OCI-LY1 (cell line): ENCODE measurements at regions not wholly inside any gene's neighbourhood (a gene's known extent, or its start where the extent isn't known, plus 50 kb on each side); places are given as distances from the start of the nearest gene placed in this dataset.

Experiments
- H2AFZ ChIP-seq: fragments of 200-600 bp; sonication (generic), shearing (Covaris generic); 2 replicates; pipeline ENCODE4 v1.6.0; 2014; ENCODE audit warnings: antibody characterized with exemption, mild to moderate bottlenecking, low read length
- H3F3A ChIP-seq: fragments of 200-600 bp; sonication (generic), shearing (Covaris generic); 2 replicates; pipeline ENCODE4 v1.6.0; 2014; ENCODE audit warnings: mild to moderate bottlenecking, antibody characterized with exemption, low read length, moderate library complexity; ENCODE audit not compliant: insufficient read depth
- H3K27ac ChIP-seq: fragments of 200-600 bp; sonication (generic); 2 replicates; pipeline ENCODE4 v1.5.1; 2014; ENCODE audit warnings: low read length, mixed run types, mild to moderate bottlenecking, low read depth; ENCODE audit not compliant: poor library complexity, severe bottlenecking
- H3K27me3 ChIP-seq: fragments of 200-600 bp; sonication (generic); 2 replicates; pipeline ENCODE4 v1.6.0; 2014; ENCODE audit warnings: antibody characterized with exemption, mild to moderate bottlenecking, low read length, moderate library complexity; ENCODE audit not compliant: insufficient read depth
- H3K36me3 ChIP-seq: fragments of 200-600 bp; sonication (generic); 2 replicates; pipeline ENCODE4 v1.6.1; 2014; ENCODE audit warnings: mild to moderate bottlenecking, antibody characterized with exemption, low read length, moderate library complexity, mixed read lengths; ENCODE audit not compliant: insufficient read depth
- H3K4me1 ChIP-seq: fragments of 200-600 bp; sonication (generic); 2 replicates; pipeline ENCODE4 v1.5.1; 2014; ENCODE audit warnings: mild to moderate bottlenecking, low read length, moderate library complexity; ENCODE audit not compliant: insufficient read depth, severe bottlenecking
- H3K4me2 ChIP-seq: fragments of 200-600 bp; sonication (generic), shearing (Covaris generic); 2 replicates; pipeline ENCODE4 v1.6.1; 2014; ENCODE audit warnings: low read length
- H3K4me3 ChIP-seq: fragments of 200-600 bp; sonication (generic); 2 replicates; pipeline ENCODE4 v1.5.1; 2014; ENCODE audit warnings: low read length, low read depth, mild to moderate bottlenecking, mixed read lengths; ENCODE audit not compliant: poor library complexity, severe bottlenecking
- H3K79me2 ChIP-seq: fragments of 200-600 bp; shearing (Covaris generic); 2 replicates; pipeline ENCODE4 v1.6.1; 2016; ENCODE audit warnings: mixed run types, low read length, mixed read lengths; ENCODE audit not compliant: insufficient read depth
- H3K9ac ChIP-seq: fragments of 200-600 bp; sonication (generic), shearing (Covaris generic); 2 replicates; pipeline ENCODE4 v1.6.1; 2014; ENCODE audit warnings: mild to moderate bottlenecking, low read length, mixed read lengths
- H3K9me2 ChIP-seq: fragments of 200-600 bp; sonication (generic), shearing (Covaris generic); 2 replicates; pipeline ENCODE4 v1.6.1; 2014; ENCODE audit warnings: low read depth, mild to moderate bottlenecking, low read length, mixed read lengths
- H3K9me3 ChIP-seq: fragments of 200-600 bp; shearing (Covaris generic); 2 replicates; pipeline ENCODE4 v1.6.1; 2014; ENCODE audit warnings: low read length, mixed read lengths
- H4K20me1 ChIP-seq: fragments of 200-600 bp; sonication (generic), shearing (Covaris generic); 2 replicates; pipeline ENCODE4 v1.6.0; 2016; ENCODE audit warnings: mild to moderate bottlenecking, low read length; ENCODE audit not compliant: insufficient read depth
- EZH2 ChIP-seq: fragments of 200-600 bp; sonication (generic), shearing (Covaris generic); IDR thresholded peaks from 2 replicates; pipeline ENCODE4 v1.8.0; 2017; ENCODE audit warnings: borderline replicate concordance, mixed run types, mild to moderate bottlenecking, antibody characterized with exemption, low read length, moderate library complexity, mixed read lengths
- TF ChIP-seq, protein P1 (sequence below): fragments of 200-600 bp; sonication (generic), shearing (Covaris generic); IDR thresholded peaks from 2 replicates; pipeline ENCODE4 v1.5.1; 2017; ENCODE audit warnings: mild to moderate bottlenecking, antibody characterized with exemption, low read length, moderate library complexity, mixed read lengths

DNA sequence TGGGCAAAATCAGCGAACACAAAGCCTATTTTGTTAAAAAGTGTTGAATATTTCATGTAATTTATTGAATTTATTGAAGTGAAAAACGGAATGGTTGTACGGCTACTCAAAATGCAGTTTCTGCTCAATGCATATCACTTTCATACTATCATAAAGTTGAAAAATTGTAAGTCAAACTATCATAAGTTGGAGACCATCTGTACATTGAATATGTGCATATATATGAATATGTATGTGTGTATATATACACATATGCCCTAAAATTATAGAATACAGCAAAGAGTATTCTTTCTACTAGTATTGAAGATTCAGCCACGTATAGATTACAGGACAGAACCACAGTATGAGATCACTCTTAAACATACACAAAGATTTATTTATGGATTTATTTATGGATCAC is 499.0 kb upstream of the SULF2 start:
- H3K27me3 ChIP-seq = no peaks in the 10 kb centered on the region
- no peaks in the 10 kb centered on the region for H3K36me3 ChIP-seq
- TF ChIP-seq, protein P1, sequence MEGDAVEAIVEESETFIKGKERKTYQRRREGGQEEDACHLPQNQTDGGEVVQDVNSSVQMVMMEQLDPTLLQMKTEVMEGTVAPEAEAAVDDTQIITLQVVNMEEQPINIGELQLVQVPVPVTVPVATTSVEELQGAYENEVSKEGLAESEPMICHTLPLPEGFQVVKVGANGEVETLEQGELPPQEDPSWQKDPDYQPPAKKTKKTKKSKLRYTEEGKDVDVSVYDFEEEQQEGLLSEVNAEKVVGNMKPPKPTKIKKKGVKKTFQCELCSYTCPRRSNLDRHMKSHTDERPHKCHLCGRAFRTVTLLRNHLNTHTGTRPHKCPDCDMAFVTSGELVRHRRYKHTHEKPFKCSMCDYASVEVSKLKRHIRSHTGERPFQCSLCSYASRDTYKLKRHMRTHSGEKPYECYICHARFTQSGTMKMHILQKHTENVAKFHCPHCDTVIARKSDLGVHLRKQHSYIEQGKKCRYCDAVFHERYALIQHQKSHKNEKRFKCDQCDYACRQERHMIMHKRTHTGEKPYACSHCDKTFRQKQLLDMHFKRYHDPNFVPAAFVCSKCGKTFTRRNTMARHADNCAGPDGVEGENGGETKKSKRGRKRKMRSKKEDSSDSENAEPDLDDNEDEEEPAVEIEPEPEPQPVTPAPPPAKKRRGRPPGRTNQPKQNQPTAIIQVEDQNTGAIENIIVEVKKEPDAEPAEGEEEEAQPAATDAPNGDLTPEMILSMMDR = no peak
- TF ChIP-seq EZH2 = no peak
- H3F3A ChIP-seq = no peaks in the 10 kb centered on the region
- H3K9me3 ChIP-seq = no peaks in the 10 kb centered on the region
- H3K9me2 ChIP-seq = no peaks in the 10 kb centered on the region
- H3K4me3 ChIP-seq = no peak overlapping the region
- H4K20me1 ChIP-seq = no peaks in the 10 kb centered on the region
- no peak overlapping the region for H3K4me2 ChIP-seq
- H3K4me1 ChIP-seq = no peaks in the 10 kb centered on the region
- H3K27ac ChIP-seq = no peak overlapping the region
- H3K9ac ChIP-seq = no peak overlapping the region
- no peak overlapping the region for H2AFZ ChIP-seq
- H3K79me2 ChIP-seq = no peaks in the 10 kb centered on the region

DNA sequence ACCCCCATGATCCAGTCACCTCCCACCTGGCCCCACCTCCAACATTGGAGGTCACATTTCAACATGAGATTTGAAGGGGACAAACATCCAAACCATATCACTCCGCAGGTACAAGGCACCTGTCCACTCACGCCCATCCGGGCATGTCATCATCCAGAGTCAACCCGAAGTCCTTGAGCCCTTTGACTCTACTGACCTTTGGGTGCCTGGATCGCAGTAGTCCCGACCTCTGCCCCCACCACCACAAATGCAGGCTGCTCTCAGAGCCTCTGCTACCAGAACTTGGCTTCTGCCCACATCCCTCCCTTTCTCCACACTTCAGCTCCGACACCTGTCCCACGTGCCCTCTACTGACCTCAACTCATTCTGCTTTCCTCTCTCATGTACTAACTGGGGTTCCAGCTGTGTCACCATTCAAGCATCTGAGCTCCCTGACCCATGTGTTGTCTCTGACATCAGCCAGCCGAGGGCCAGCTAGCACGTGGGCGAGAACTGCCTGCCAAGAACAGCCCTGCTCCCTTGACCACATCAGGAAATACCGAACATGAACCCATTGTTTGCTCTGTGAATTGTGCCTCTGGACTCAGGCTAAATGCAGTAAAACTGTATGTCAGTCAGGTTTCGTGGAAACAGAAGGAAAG is 498.3 kb upstream of the SULF2 start:
- no peaks in the 10 kb centered on the region for H3K4me1 ChIP-seq
- H3K4me3 ChIP-seq = no peak overlapping the region
- no peaks in the 10 kb centered on the region for H3F3A ChIP-seq
- no peak overlapping the region for H3K9ac ChIP-seq
- no peak overlapping the region for H3K4me2 ChIP-seq
- H3K27me3 ChIP-seq = no peaks in the 10 kb centered on the region
- TF ChIP-seq EZH2 = no peak
- TF ChIP-seq, protein P1 = no peak
- no peaks in the 10 kb centered on the region for H3K9me2 ChIP-seq
- no peaks in the 10 kb centered on the region for H3K36me3 ChIP-seq
- H3K27ac ChIP-seq = no peak overlapping the region
- H2AFZ ChIP-seq = no peak overlapping the region
- no peaks in the 10 kb centered on the region for H3K9me3 ChIP-seq
- no peaks in the 10 kb centered on the region for H4K20me1 ChIP-seq
- H3K79me2 ChIP-seq = no peaks in the 10 kb centered on the region

DNA sequence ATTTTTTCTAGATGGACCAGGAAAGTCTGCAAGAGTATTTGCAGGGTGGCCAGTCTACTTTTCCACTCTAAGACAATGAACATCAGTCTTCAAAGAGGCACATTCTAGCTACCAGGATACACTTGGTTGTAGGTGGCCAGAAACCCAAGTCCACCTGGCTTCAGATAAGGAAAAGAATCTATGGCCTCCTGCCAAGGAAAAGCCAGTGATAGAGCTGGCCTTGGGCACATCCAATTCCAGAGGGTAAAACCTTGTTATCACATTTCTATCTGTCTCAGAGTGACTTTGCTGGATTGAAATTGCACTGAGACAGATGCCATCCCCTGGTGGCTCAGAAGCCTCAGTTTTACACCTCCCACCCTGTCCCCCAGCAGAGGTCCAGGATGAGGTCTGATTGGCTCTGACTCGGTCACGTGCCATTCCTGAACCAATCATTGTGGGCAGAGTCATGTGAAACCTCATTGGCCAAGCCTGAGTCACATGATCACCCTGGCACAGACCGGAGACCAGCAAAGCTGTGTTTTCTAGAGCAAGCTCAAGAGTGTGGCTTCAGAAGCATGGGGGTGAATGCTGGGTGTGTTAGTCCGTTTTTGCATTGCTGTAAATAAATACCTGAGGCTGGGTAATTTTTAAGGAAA is 497.4 kb upstream of the SULF2 start:
- H3K4me2 ChIP-seq = no peak overlapping the region
- no peak overlapping the region for H3K27ac ChIP-seq
- no peaks in the 10 kb centered on the region for H3F3A ChIP-seq
- TF ChIP-seq, protein P1 = no peak
- TF ChIP-seq EZH2 = no peak
- H3K4me3 ChIP-seq = no peak overlapping the region
- H3K79me2 ChIP-seq = no peaks in the 10 kb centered on the region
- no peaks in the 10 kb centered on the region for H4K20me1 ChIP-seq
- H3K9ac ChIP-seq = no peak overlapping the region
- no peaks in the 10 kb centered on the region for H3K36me3 ChIP-seq
- H3K9me3 ChIP-seq = no peaks in the 10 kb centered on the region
- no peaks in the 10 kb centered on the region for H3K4me1 ChIP-seq
- H3K27me3 ChIP-seq = no peaks in the 10 kb centered on the region
- H2AFZ ChIP-seq = no peak overlapping the region
- no peaks in the 10 kb centered on the region for H3K9me2 ChIP-seq
